ENCODE measurements at regions not wholly inside any gene's neighbourhood (a gene's known extent, or its start where the extent isn't known, plus 50 kb on each side); places are given as distances from the start of the nearest gene placed in this dataset.

DNA sequence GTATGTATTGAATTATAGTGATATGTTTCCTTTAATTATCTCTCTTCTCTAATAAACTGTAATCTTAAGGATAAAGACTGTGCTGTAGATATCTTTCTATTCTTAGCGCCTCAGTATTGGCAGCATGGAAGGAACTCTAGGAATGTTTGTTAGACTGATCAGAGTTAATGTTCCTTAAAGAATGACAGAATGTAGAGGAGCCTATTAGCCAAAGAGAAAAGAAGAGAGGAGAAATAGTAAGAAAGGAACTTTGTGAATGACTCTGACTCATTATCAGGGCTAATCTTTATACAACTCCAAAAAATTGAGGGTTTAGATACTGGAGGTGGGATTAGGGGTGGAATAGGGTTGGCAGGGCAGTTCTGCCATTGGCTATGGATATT lies 59.0 kb upstream of the NUDT12 start:
- TF ChIP-seq, protein P1, sequence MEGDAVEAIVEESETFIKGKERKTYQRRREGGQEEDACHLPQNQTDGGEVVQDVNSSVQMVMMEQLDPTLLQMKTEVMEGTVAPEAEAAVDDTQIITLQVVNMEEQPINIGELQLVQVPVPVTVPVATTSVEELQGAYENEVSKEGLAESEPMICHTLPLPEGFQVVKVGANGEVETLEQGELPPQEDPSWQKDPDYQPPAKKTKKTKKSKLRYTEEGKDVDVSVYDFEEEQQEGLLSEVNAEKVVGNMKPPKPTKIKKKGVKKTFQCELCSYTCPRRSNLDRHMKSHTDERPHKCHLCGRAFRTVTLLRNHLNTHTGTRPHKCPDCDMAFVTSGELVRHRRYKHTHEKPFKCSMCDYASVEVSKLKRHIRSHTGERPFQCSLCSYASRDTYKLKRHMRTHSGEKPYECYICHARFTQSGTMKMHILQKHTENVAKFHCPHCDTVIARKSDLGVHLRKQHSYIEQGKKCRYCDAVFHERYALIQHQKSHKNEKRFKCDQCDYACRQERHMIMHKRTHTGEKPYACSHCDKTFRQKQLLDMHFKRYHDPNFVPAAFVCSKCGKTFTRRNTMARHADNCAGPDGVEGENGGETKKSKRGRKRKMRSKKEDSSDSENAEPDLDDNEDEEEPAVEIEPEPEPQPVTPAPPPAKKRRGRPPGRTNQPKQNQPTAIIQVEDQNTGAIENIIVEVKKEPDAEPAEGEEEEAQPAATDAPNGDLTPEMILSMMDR (IDR thresholded peaks at IDR 0.05; ENCODE audit: low read depth, low read length), result no peak
- no peak for TF ChIP-seq EZH2phosphoT487 (IDR thresholded peaks at IDR 0.05; ENCODE audit: low read depth)
